Amygdala (tissue), 56 donors: ENCODE measurements at regions not wholly inside any gene's neighbourhood (a gene's known extent, or its start where the extent isn't known, plus 50 kb on each side); places are given as distances from the start of the nearest gene placed in this dataset.
"Not testable (repeated sequence)": the region's sequence is repeated elsewhere in the genome, so short reads cannot be mapped to it uniquely, and the experiment has no call there.

Experiments used
- DNase-seq, 56 donors: peaks; one replicate each; lab custom pipeline; 2025; lab: John Stamatoyannopoulos, UW

DNA sequence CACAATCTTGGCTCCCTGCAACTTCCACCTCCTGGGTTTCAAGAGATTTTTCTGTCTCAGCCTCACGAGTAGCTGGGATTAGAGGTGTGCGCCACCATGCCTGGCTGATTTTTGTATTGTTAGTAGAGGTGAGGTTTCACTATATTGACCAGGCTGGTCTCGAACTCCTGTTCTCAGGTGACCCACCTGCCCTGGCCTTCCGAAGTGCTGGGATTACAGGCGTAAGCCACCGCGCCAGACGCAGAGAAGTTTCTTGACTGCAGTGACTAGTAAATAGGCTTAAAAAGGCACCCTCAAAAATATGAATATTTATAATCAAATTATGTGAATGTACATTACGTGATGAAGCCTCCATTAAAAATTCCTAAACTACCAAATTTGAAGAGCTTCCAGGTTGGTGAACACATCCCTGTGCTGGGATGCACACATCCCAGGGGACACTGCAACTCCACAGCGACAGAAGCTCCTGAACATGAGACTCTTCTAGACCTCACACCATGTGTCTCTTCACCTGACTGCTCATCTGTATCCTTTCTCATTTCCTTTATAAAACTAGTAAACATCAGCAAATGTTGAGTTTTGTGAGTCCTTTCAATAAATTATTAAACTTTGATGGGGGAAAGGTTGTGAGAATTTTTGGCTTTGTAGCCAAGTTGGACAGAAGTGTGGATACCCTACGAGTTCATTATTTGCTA is 203.3 kb upstream of the SPOPL start:
- DNase-seq, result no peak

DNA sequence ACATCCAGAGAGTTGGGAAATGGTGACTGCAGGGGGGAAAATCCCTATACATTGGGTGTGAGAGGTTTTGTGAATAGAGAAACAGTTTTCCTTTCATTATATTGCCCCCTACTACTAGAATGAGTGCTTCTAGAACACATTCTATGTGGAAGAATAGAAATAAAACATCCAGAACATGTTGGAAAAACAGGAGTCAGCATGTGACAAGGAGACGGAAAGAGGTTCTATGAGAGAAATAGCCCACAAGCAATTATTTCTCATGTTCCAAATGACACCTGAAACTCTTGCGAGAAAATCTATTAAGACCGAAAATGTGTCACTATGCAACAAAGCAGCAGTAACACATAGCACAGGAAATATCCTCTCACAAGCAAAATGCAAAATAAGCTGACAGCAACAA is 202.7 kb upstream of the SPOPL start:
- no peak for DNase-seq

DNA sequence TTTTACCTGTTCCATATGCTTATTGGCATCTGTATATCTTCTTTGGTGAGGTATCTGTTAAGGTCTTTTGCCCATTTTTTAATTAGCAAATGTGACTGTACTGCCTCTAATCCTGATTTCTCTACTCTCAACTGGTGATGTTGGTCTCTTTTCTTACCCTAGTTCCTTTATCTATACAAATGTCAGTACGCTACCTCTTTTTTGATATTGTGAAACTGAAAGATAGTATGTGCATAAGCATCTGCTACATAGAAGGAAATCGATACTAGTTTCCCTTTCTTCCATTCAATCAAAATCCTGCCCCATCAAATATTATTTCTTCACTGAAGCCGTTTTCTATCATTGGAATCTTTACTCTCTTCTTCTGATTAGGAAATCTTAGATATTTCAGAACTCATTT is 194.9 kb upstream of the SPOPL start:
- no peak for DNase-seq

DNA sequence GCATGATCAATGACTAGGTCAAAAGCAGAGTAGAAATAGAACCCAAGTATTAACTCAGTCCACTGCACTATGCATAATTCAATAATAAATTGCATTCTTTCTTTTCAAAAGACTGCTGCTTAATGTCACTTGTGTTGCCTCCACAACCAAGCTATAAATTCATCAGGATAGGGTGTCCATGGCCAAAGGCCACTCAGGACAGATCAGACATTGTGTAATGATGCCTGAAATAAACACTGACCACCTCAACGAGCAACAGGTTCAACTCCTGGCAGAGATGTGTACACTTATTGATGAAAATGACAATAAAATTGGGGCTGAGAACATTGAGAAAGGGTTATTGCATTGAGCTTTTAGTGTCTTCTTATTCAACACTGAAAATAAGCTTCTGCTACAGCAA is 194.5 kb upstream of the SPOPL start:
- no peak for DNase-seq

DNA sequence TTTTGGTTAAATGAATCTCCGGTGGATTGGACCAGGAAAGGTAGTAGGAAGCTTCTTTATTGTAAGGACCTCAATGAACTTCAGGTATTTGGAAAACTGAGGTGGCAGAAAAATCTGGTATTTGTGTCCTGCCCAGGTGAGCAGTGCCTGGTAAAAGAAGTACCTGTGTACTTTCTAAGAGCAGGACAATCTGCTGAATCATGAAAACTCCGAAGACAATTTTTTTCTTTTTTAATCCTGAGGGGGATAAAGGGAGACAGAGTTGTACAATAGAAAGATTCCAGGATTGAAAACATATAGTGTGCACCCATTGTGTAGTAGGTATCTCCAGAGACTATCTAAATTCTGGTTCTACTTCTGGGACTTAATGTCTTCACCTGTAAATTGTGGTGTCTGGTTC is 191.8 kb upstream of the SPOPL start:
- no peak for DNase-seq

DNA sequence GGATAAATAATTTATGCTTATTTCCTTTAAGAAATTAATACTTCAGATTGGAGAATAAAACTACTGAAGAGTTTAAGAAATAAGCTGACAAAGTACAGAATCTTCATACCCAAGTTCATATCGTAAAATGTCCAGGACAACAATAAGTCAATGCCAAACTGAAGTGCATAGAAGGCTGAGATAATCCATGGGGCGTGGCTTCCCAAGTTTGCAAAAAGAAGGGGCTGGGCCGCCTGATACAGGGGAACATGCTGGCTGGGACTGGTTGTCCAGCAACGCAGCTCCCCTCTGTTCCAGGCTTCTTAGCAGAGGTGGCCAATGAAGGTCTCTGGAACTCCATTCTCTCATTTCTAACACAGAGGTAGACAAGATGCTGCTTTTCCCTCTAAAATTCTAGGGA is 189.5 kb upstream of the SPOPL start:
- no peak for DNase-seq

DNA sequence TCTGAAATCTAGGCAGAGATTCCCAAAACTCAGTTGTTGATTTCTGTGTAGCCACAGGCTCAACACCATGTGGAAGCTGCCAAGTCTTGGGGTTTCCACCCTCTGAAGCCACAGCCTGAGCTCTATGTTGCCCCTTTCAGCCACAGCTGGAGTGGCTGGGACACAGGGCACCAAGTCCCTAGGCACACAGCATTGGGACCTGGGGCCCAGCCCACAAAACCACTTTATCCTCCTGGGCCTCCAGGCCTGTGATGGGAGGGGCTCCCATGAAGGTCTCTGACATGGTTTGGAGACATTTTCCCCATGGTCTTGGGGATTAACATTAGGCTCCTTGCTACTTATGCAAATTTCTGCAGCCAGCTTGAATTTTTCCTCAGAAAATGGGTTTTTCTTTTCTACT is 186.0 kb upstream of the SPOPL start:
- not testable (repeated sequence) for DNase-seq

DNA sequence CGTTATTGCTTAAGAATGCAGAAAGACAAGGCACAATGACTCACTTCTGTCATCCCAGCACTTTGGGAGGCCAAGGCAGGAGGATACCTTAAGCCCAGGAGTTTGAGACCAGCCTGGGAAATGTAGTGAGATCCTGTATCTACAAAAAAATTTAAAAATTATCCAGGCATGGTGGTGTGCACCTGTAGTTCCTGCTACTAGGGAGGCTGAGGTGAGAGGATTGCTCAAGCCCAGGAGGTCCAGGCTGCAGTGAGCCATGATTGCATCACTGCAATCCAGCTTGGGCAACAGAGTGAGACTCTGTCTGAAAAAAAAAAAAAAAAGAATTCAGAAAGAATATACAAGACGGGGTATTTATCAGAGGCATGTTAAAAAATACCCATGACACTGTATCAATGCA is 182.0 kb upstream of the SPOPL start:
- no peak for DNase-seq

DNA sequence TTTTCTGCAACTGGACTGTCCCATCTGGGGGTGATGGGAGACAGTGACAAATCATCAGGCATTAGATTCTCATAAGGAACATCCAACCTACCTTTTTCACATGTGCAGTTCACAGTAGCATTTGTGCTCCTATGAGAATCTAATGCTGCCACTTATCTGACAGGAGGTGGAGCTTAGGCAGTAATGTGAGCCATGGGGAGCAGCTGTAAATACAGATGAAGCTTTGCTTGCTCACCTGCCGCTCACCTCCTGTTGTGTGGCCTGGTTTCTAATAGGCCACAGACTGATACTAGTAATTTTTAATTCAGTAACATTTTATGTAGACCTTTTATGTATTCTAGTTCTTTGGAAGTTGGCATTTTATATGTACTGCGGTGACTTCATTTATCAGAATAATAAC is 180.1 kb upstream of the SPOPL start:
- no peak for DNase-seq

DNA sequence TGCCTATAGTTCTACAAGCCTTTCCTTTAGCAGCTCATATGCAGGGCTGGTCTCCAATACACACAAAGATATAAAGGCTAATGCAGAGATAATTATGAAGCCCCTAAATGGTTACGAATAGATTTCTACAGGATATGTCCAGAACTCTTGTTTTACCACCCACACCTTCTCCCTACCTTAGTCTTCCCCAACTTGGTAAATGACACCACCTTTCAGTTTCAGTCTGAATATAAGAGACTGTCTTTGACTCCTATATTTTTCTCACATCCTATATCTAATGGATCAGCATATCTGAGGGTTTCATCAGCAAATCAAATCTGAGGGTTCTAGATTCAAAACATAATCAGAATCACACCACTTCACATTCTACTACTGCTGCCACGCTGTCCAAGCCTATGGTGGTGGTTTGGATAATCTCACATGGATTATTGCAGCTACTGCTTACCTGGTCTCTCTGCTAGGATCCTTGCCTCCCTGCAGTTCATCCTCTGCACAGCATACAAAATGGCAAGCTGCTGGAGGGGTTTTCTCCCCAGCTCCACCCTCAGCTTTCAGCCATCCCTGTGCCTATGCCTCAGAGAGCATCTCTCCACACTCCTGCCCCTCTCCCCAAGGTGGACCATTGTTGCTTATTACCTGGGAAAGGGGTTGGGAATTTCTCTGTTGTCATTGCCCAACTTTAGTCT is 178.0 kb upstream of the SPOPL start:
- DNase-seq, result no peak

DNA sequence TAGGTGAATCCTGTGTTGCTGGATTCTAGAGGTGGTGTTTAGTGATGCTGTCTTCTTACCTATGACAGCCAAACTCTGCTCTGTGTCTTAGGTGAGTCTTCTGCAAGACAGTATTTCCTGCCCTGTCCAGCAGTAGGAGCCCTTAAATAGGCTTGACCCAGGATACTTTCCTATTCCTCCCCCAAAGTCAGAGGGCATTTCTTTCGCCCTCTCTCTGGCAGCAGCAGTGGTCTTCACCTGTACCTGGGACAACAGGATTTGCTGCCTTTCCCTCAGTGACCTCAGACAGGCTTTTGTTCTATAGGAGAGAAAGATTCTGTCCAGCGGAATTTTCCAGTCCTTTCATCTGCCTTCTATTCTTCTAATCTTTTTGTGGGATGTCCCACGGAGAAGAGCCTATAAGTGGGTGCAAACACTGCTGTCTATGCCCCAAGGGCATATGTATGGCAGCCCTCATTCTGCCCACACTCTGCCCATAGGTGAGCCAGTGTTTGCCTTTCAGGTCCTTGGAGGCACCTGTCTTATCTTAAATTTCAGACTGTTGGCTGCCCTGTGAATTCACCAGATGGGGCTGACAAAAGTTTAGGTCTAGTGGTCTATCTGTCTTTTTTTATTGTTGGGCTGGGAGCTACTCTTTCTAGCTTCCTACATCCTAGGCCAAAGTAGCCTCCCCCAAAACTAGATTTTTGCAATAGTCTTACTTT is 177.3 kb upstream of the SPOPL start:
- DNase-seq, result no peak

DNA sequence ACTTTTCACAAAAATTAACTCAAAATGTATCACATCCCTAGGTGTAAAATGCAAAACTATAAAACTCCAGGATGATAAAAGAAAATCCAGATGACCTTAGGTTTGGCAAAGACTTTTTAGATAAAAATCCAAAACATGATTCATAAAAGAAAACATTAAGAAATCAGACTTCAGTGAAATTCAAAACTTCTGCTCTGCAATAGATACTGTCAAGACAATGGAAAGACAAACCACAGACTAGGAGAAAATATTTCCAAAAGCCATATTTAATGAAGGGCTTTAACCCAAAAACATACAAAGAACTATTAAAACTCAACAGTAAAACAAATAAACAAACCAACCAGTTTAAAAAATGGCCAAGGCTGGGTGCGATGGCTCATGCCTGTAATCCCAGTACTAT is 173.6 kb upstream of the SPOPL start:
- no peak for DNase-seq

DNA sequence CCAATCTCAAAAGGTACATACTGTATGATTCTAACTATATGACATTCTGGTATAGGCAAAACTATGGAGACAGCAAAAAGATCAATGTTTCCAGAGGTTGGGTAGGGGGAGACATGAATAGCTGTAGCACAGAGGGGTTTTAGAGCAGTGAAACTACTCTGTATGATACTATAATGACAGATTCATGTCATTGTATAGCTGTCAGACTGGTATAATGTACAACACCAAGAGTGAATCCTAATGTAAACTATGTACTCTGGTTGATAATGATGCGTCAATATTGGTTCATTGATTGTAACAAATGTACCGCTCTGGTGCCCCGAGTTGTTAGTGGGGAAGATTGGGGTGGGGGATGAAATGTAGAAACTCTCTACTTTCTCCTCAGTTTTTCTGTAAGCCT is 172.4 kb upstream of the SPOPL start:
- DNase-seq, result no peak

DNA sequence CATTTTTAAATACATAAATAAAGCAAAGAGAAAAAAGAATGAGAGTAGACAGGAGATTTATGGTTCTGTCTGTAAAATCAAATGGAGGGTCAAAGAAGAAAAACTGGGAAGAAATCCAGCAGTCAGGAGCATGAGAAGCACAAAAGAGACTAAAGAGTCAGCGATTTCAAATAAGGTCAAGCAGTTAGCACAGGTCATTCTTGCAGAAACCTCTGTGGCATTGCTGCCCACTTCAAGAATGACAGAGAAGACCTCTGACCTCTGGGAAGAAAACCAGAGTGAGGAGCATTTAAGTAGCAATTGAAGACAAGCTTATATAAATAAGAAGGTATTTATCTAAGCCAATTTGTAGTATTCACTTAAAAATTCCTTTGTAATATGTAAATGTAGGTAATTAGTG is 172.0 kb upstream of the SPOPL start:
- DNase-seq, result no peak

DNA sequence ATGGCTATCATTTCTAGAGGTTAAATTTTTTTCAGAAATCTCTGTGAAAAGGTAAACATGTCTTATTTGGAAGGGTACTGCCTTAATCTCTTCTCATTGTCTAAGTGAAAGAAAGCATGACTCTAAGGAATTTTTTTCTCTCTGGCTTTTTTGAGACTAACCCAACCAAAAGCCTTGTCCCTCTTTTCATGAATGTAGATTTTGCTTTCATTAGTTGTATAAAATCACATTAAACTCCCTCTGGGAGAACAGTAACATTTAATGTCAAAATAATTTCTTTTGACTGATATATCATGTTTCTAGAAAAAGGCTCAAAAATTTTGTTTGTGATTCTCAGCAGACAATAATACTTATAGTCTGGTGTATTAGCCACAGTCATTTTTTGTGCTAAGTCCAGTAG is 168.4 kb upstream of the SPOPL start:
- no peak for DNase-seq

DNA sequence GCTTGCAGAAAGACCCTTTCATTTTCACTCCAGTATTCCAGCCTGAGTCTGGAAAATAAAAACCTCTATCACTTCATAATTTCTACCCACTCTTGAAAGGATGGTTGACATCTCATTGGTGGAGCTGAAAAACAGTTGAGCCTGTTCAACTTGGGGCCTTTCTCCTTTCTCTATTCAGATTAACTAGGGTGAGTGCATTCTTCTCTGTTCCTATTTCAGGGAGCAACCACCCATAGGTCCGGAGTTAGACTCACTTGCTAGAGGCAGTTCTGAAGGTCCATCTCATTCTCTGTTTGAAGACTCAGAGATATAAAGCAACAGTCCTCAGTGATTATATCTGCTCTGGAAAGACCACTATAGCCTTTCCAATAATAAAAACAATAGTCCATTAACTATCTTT is 167.9 kb upstream of the SPOPL start:
- no peak for DNase-seq

DNA sequence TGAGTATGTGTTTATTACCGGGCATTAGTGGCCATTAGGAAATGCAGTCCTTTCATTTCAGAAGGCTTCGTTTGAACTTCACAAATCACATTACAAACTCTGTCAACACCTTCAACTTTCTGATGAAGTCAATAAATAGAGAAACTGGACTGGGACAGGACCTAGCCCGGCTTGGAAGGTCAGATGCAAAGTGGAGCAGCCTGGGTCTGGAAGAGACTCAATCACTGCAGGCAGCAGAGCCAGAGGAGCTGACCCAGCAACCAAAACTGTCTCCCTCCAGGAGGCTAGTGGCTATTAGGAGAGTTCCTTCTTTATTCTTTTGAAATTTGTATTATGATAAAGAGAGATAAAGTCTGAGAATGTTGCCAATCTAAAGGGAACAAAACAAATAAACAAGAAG is 167.2 kb upstream of the SPOPL start:
- DNase-seq, result no peak

DNA sequence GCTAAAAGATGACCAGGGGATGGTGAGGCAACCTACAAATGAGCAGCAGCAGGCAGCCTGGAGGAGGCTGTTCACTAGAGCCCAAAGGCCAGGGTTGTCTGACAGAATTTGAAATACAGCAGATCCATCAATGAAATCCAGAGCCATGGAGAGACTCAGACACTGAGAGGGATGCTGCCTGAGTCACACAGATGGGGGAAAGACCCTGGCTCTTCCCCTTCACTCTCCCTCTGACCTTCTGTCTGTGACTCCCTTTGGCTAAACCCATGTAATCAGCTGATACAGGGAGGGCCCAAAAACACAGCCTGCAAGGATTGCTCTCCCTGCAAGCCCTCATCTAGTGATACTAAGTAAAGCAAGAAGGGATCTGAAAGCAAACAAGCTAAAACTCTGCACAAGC is 166.5 kb upstream of the SPOPL start:
- no peak for DNase-seq

DNA sequence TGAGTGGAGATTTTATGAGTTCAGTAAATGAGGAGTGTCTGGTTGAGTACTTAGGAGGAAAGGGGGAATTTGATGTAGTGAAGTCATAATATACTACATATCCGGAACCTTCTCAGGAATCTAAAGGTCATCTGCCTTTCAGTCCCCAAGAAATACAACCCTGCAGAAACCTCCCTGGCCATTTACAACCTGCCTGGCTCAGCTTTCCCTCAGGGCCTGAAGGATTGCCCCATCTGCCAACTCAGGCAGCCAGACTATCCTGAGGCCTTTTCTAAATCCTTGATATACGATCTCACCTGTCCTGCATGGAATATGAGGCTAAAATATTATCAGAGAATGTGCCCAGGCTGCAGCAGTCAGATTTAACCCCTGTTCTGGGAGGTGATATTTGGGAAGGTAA is 165.4 kb upstream of the SPOPL start:
- DNase-seq, result no peak

DNA sequence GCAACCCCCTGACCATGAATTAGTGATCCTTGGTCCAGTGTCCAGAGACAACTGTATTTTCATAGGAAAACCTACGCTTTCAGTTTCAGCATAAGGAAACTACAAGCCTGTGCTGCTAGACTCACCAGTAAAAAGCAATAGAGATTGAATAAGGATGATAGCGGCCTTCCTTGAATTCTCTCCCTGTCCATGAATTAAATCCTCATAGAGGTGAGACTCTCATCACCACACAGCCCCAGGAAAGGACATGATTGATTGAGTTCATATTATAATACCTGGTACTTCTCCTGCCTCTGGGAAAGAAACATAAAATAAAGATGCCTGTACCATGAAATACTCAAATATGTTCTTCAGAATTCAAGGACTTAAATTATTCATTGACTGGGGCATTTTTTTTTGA is 146.3 kb upstream of the SPOPL start:
- no peak for DNase-seq

DNA sequence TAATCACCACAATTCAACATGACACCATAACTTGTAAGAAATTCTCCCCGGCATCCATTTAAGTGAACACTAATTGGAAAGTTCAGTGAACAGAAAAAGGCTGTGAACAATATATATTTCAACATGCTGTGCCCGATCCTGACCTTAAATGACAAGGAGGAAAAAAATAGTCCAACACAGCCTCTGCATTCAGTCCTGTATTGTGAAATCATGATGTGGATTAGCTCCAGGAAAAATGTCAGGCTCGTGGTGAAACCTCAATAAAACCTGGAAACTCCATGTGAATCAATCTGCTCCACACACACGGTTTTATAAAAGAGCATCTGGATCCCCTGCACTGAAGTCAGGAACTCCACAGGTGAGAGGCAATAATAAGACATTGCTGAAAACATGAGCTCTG is 145.4 kb upstream of the SPOPL start:
- no peak for DNase-seq

DNA sequence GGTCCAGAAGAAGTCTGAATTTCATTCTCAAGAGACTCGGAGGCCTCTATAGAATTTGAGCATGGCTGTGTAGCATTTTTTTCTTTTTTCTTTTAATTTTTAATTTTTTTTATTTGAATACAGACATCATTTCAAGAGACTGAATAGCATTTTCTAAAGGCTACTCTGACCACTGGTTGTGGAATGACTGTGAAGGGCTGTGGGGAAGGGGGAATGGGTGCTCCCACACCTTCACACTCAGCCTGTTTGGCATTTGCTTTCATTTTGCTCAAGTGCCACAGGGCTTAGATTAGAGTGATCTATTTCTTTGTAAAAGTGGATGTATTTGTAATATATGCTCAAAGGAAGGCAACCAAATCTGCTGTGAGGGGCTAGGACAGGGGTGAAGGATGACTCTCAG is 142.0 kb upstream of the SPOPL start:
- no peak for DNase-seq
